Activated CD4-positive, alpha-beta T cell treated with anti-CD3 and anti-CD28 coated beads, Interleukin-2, Interleukin-6, amounts not matched to agents 100 ng/mL and 50 ng/mL, durations not matched to agents 16 hours and 8 hours (primary cell): ENCODE measurements at regions not wholly inside any gene's neighbourhood (a gene's known extent, or its start where the extent isn't known, plus 50 kb on each side); places are given as distances from the start of the nearest gene placed in this dataset.

Source experiments
- DNase-seq: peaks from one replicate; pipeline ENCODE4 v3.0.0-alpha.2; 2020

DNA sequence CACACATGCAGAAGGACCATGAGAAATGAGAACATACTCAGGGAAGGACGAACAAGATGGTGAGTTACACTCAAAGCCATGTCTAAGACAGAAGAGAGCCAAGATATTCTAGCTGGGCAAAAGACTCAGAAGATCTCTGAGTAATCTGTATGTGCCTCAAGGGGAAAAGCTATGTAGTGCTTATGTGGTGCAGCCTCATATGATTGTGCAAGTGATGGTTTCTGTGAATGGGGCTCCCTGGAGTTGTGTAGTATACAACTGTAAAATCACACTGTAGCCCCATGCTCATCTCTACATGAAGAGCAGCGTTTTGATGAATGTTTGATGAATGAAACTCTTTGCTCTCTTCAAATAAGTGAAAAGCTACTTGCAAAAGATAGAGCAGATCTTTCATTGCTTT, 57.5 kb downstream of the OSR1 start:
- no peak for DNase-seq

- no peak for DNase-seq
Measured at GRCh38 chr2:19299522-19299921, 58.9 kb downstream of the OSR1 start.

DNA sequence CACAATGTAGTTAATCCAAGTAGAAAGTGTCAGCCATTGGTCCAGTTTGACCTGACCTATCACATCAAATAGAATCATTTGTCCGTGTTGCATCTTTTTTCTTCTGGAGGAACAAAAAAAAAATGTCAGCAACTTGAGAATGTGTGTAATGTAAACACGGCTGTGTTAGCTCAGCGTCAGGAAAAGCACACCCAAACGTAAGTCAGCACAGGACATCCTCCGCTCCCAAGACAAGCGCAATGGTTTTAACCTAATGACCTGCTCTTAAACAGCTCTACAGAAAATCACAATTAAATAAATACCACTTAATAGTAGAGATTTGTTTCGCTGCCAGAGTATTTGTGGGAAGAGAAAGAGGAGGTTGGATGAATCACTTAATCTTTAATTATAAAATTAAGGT, 59.4 kb downstream of the OSR1 start:
- DNase-seq: no peak

DNA sequence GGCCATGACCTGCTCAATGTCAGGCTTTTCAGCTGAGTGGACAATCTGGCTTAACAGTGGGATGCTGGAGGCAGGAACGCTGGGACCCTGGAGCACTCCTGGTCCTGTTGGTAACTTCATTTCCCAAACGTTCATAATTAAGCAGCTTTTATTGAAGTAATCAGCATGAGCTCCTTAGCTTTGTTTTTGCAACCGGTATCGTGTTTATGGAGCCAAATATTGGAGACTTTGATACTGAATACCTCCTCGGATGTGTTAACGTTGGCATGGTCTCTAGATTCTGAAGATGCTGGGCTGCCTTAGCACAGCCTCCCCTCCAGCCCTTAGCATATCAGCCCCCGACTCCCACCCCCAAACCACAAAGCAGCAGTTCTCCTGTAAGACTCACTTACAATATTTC, 60.7 kb downstream of the OSR1 start:
- no peak for DNase-seq

DNA sequence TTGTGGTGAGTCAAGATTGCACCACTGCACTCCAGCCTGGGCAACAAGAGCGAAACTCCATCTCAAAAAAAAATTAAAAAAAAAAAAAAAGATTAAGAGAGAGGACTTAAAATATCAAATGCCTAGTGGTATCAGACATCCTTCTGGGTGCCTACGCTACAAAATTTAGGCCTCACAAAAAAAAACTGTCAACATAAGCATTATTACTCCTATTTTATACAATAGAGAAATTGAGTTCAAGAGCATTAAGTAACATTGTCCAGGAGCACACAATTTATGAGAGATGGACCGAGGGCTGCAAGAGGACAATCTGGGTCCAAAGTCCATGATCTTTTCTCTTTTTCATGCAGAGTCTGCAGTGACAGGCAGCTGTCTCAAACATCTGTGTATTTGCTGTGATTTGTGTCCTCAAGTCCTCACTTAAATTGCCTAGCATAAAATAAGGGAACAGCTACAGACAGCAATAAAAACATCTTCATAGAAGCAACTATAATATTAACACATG, 62.4 kb downstream of the OSR1 start:
- no peak for DNase-seq

DNA sequence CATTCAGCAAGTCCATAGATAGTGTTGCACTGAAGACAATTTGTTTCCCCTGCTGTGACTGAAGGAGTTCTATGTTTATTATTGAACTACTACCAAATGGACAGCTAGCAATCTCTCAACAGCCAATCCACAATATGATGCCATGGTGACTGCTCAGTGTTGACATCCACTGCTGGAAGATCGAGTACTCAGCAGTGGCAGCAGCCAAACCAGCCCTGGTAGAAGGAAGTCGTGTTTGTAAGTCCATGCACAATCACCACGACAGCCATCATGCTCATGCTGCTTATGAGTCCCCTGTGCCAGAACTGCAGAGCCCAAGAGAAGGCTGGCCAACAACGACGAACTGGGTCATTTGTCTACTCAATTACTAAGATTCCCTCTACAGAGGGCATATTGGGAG, 66.4 kb downstream of the OSR1 start:
- DNase-seq: no peak

- DNase-seq: no peak
Measured at GRCh38 chr2:19288291-19288690, 70.1 kb downstream of the OSR1 start.

DNA sequence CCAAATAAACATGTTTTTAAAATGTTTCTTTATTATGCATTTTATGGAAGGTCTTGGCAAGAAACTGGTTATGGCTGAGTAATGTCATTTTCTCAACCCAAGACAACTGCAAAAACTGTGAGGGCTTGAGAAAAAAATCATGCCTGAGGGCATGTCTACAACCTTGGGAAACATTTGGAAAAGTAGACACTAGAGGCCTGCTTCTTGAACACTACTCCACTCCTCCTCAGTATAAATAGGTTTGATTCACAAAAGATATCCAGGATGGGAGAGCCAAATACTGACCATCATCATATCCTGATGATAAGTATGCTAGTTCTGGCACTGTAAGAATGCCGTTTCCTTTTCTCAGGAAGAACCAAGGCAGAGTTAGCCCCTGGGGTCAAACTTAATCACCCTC, 71.1 kb downstream of the OSR1 start:
- DNase-seq: no peak

DNA sequence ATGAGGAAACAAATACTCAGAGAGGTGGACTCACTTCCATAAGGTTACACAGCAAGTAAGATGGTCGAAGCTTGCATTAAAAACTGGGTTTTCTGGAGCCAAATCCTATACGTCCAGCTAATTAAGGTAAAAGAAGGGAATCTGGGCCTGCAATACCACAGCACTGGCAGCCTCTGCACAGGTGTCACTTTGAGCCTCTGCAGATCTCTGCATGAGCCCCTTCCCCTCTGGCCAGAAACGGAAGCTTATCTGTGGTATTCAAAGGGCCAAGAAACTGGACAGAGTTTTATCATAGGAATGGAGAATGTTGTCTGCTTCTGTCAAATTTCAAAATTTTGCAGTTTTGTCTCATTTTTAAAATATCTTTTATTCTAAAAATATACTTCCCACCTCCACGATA, 76.1 kb downstream of the OSR1 start:
- no peak for DNase-seq

GRCh38 chr2:19274439-19274838, 84.0 kb downstream of the OSR1 start:
- no peak for DNase-seq

DNA sequence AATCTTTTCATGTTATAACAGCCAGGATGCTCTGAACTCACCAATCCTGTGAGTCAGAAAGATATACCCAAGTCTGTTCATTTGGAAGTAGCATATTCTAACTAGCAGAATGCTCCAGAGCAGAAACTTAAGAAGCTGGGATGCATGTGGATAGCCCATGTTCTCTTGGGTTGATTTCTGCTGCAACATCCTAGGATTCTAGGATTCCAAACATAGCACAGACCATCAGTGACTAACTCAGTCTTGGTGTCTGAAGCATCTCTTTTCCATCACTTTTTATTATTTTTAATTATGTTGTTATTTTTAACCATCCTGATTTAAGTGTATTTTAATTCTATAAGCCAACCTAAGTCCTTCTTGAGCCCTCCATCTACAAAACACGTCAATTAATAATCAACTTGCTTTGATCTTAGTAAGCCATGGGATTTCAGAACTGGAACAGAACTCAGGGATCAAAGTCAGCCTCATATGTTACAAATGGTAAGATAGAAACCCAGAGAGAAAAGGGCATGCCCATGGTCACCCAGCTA, 85.4 kb downstream of the OSR1 start:
- no peak for DNase-seq

GRCh38 chr2:19272039-19272438, 86.4 kb downstream of the OSR1 start:
- DNase-seq: no peak

DNA sequence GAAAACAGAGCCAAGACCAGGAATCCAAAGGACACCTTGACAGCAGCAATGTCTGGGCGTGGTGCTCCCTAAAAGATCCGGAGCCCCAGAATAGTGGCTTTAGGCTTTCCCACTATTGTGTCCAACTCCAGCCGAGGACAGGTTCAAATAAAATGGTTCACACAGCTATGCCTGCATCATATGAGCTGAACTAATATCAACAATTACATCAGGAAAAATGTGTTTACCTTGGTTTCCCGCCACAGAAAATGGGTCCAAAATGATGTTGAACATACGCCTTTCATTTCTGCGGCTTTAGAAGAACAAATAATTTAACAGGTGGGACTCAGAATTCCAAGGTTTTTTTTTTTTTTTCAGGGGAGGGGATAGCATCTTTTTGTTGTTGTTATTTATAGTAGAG, 93.6 kb downstream of the OSR1 start:
- no peak for DNase-seq

GRCh38 chr2:19262150-19262549, 96.3 kb downstream of the OSR1 start:
- no peak for DNase-seq

DNA sequence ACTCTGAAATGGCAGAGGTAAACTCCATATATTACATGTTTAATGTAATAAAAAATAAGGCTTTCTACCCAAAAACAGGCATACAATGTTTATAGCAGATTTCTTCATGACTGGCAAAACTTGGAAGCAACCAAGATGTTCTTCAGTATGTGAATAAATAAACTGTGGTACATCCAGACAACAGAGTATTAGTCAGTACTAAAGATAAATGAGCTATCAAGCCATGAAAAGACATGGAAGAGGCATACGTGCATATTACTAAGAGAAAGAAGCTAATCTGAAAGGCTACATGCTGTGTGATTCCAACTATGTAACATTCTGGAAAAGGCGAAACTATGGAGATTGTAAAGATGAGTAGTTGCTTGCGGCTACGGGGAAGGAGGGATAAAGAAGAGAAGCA, 97.4 kb downstream of the OSR1 start:
- no peak for DNase-seq

DNA sequence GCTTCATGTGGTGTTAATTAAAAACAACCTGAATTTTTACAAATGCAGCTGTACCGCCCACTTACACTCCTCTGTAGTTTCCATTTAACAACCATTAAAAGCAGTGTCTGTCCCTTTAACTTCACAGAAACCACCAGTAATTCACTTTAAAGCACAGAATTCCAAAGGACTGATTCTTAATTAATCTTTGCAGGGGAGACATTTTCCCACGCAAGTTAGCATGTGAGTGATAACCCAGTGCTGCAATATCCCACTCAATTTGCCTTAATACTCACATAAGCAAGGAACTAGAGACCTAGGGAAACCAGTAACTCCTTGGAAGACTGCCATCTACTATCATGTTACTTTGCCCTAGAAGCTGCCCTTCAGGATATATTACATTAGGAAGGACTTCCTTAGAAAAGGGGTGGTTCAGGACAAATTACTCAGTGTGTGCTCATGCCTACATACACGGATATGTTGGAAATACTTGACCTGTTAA, 102.3 kb downstream of the OSR1 start:
- DNase-seq: no peak

- DNase-seq: no peak
Measured at GRCh38 chr2:19255481-19255880, 102.9 kb downstream of the OSR1 start.

- DNase-seq: no peak
Measured at GRCh38 chr2:19251554-19251953, 106.9 kb downstream of the OSR1 start.

DNA sequence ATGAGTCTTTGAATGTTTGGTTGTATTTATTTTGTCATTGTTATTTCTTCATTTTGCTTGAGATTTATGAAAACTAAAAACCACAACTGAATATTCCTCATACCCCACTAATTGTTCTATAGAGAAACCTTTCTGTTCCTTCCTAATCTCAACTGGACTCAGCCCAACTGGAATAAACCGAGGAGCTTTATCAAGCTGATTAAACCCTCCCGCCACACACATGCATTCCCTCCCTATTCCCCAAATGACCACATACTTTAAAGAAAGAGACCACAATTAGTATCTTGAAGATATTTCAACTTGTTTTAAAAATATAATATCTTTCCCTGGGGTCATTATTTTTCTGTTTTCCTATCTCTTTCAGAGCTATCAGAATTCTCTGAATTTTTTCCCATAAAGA, 107.5 kb downstream of the OSR1 start:
- DNase-seq: no peak

DNA sequence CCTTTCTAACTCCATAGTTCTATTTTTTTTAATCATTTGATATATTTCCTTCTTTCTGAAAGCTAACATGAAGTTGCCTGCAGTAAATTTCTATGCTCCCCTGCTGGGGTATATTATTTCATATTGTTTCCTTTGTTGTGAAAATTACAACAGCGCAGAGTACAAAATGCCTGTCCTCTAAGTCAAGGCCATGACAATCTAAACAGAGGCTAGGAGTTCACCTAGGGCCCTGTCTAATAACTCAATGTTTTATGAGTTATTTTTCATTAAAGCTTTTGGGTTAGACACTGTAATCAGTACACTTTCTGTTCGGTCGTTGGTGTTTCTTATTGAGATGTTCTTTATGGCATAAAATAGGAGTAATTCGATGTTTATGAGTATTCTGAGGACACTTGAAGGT, 111.2 kb downstream of the OSR1 start:
- DNase-seq: no peak

DNA sequence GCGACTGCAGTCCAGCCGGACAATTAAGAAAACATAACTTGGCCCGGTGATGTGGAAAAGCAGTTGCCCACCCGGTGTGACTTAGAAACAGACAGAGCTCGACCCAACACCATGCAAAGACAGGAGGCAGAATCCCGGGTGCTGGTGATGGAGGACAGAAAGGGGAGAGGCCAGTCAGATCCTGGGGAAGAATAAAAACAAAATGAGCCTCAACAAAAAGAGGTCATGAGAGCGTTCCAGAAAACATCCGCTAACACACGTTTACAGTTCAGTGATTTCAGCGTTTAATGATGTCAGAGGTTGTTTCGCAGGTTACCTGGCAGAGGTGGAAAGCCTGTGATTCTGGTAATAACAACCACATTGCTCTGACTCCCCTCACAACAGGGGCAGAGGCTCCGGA, 111.9 kb downstream of the OSR1 start:
- no peak for DNase-seq

- no peak for DNase-seq
Measured at GRCh38 chr2:19244460-19245363, 113.7 kb downstream of the OSR1 start.

GRCh38 chr2:19238440-19239060, 119.9 kb downstream of the OSR1 start:
- DNase-seq: no peak

GRCh38 chr2:19235308-19235707, 123.1 kb downstream of the OSR1 start:
- no peak for DNase-seq
